Bronchial epithelial cell (primary cell): ENCODE measurements at regions not wholly inside any gene's neighbourhood (a gene's known extent, or its start where the extent isn't known, plus 50 kb on each side); places are given as distances from the start of the nearest gene placed in this dataset.
A peak's percentile ranks its signal among the peaks of the same experiment; 100 is the strongest.

Experiments used
- DNase-seq: peaks from one replicate; pipeline ENCODE4 v3.0.0-alpha.2; 2010; ENCODE audit warnings: low read depth
- FAIRE-seq: peaks from 2 replicates; lab custom pipeline; 2011; peaks lifted over from hg19 to GRCh38; lab: Jason Lieb, UNC
- H3K27me3 ChIP-seq: 2 replicates; pipeline ENCODE4 v1.5.1; 2011; ENCODE audit warnings: low read length; ENCODE audit not compliant: control insufficient read depth, insufficient read depth
- H3K36me3 ChIP-seq: 2 replicates; pipeline ENCODE4 v1.5.1; 2011; ENCODE audit warnings: low read length; ENCODE audit not compliant: control insufficient read depth, insufficient read depth
- H3K4me3 ChIP-seq: 2 replicates; pipeline ENCODE4 v1.5.1; 2011; ENCODE audit warnings: mild to moderate bottlenecking, low read depth, low read length, control low read depth
- CTCF ChIP-seq: IDR thresholded peaks from 2 replicates; pipeline ENCODE4 v1.5.1; 2011; ENCODE audit warnings: mild to moderate bottlenecking, moderate library complexity, low read length, control low read depth, inconsistent platforms; ENCODE audit not compliant: insufficient read depth, severe bottlenecking

GRCh38 chr17:56697190-56697589, 103.7 kb downstream of the NOG start:
- FAIRE-seq (no peak), DNase-seq (no peak)
- Histone ChIP-seq H3K4me3 (no peak overlapping the region), H3K36me3 (no peaks in the 10 kb centered on the region), H3K27me3 (no peaks in the 10 kb centered on the region)
- TF ChIP-seq CTCF: no peak

- Histone ChIP-seq H3K4me3 (no peak overlapping the region), H3K36me3 (no peaks in the 10 kb centered on the region), H3K27me3 (no peaks in the 10 kb centered on the region)
- no peak for TF ChIP-seq CTCF
- FAIRE-seq (peak; percentile 66), DNase-seq (peak; percentile 97)
Observed at GRCh38 chr17:56699186-56699894, 105.8 kb downstream of the NOG start.

- DNase-seq (no peak), FAIRE-seq (no peak)
- Histone ChIP-seq H3K36me3 (no peaks in the 10 kb centered on the region), H3K4me3 (no peak overlapping the region), H3K27me3 (no peaks in the 10 kb centered on the region)
- no peak for TF ChIP-seq CTCF
Observed at GRCh38 chr17:56700919-56701420, 107.5 kb downstream of the NOG start.

- TF ChIP-seq CTCF: no peak
- DNase-seq: peak; percentile 4
- no peak for FAIRE-seq
- H3K4me3 ChIP-seq: no peak overlapping the region
- no peaks in the 10 kb centered on the region for H3K36me3 ChIP-seq
- H3K27me3 ChIP-seq: no peaks in the 10 kb centered on the region
Observed at GRCh38 chr17:56707312-56708219, 114.1 kb downstream of the NOG start.

- Histone ChIP-seq H3K4me3 (no peak overlapping the region), H3K36me3 (no peaks in the 10 kb centered on the region), H3K27me3 (no peaks in the 10 kb centered on the region)
- DNase-seq (no peak), FAIRE-seq (no peak)
- TF ChIP-seq CTCF: no peak
Observed at GRCh38 chr17:56708220-56708558, 114.7 kb downstream of the NOG start.
